HG03045 (cell line): ENCODE measurements at regions not wholly inside any gene's neighbourhood (a gene's known extent, or its start where the extent isn't known, plus 50 kb on each side); places are given as distances from the start of the nearest gene placed in this dataset.
A peak's percentile ranks its signal among the peaks of the same experiment; 100 is the strongest.
"Not testable (repeated sequence)": the region's sequence is repeated elsewhere in the genome, so short reads cannot be mapped to it uniquely, and the experiment has no call there.

Source experiments
- ATAC-seq: cut with Tn5 transposase; IDR thresholded peaks from one replicate; pipeline ENCODE4 v1.9.1; 2021; ENCODE audit warnings: mild to moderate bottlenecking, moderate library complexity; ENCODE audit not compliant: unreplicated experiment

DNA sequence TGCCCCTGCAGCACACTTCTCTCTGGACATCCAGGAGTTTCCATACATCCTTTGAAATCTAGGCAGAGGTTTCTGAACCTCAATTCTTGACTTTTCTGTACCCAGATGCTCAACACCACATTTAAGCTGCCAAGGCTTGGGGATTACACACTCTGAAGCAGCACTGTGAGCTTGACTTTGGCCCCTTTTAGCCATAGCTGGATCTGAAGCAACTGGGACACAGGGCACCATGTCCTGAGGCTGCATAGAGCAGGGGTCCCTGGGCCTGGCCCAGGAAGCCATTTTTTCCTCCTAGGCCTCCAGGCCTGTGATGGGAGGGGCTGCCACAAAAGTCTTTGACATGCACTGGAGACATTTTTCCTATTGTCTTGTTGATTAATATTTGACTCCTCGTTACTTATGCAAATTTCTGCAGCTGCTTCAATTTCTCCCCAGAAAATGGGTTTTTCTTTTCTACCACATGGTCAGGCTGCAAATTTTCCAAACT is 694.0 kb downstream of the DIPK2A start:
- no peak for ATAC-seq

DNA sequence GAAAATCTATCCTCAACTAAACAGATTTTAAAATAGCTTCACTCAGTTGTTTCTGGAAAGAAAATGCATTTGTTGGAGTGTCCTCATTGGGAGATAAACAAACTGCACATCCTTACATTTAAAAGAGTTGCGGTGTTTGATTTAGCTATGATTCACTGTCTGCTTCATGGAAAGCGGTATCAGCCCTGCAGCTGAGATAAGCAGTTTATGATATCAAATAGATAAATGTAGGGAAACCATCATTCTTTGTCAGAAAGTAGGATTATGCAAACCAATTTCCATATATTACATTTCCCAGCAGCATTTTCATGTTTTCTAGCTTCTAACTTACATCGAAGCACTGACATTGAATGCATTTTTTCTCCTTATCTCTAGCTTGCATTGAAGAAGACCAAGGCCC is 698.9 kb downstream of the DIPK2A start:
- ATAC-seq: no peak

DNA sequence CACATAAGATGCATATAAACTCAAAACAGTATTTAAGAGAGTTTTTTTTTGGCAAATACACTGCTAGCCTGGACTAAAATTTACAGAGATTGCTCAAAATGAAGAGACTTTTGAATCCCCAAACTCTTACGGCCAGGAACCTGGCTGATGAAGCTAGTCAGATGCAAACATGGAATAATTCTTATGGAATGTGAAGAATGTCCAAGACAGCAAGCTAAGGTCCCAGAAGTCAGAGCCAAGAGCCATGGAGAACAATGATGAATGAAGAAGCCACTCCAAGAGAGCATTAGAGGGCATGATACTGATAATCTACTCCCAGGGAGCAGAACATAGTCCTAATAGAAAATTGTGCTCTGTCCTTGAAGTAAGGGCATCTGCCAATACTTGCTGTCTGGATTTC is 705.5 kb downstream of the DIPK2A start:
- ATAC-seq: no peak

DNA sequence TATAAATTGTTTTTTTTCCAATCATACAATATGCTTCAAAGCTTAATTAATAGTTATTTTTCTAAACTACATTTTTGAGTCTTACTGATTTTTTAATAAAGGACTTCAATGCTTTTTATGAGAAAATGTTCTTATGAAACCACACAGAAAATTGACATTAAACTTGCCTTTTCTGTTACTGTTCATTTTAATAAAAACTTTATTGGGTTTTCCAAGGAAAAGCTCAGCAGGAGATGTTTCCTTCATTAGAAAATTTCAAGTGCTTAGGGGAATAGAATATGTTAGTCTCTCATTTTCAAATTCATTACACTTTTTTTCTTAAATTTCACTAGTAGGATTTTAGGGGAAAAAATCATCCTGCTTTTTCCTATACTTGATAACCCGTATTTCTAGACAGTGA is 711.4 kb downstream of the DIPK2A start:
- ATAC-seq: no peak

DNA sequence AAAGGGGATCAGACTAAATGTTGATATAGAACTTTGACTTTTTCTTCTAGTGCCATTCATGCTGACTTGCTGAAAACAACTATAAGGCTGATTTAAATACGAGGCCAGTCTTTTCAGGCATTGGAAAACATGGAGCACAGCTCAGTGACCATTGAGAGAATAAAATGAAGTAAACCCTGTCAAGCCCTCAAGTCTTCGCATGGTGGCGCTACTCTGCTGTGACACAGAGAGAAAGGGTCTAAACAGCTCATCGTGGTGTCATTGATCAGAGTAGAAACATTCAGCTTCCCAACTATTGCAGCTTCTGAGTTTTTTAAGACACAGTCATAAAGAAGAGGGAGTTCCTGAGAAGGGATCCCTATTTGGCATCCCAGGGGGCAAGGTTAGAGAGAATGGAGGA is 716.2 kb downstream of the DIPK2A start:
- ATAC-seq: no peak

DNA sequence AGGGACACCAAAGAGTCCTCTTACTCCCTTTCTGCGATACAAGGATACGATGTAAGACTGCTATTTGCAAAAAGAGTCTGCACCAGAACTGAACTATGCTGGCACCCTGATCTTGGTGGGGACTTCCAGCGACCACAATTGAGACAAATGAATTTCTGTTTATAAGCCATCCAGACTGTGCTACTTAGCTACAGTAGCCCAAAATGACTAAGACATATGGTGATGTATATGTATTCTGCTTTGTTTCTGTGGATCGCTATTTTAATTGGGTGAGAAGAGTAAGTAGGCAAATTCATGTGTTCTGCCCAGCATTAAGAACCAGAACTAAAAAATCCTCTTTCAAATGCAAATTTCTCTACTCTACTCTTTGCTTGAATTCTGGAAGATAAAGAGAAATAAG is 720.9 kb downstream of the DIPK2A start:
- no peak for ATAC-seq

DNA sequence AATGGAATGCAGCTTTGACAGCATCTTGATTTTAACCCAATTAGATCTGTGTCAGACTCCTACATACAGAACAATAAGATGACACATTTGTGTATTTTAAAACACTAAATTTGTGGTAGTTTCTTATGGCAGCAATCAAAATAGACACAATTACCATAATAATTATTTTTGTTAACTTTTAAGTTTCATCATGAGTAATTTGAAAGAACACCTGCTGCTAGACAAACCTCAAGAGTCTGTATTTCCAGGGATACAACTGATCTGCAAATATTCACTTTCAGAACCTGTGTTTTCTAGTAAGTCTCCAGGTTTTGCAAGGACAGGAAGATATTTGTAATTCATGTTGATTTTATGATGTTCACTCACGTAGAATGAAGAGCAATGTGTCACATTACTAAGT is 736.8 kb downstream of the DIPK2A start:
- ATAC-seq: no peak

DNA sequence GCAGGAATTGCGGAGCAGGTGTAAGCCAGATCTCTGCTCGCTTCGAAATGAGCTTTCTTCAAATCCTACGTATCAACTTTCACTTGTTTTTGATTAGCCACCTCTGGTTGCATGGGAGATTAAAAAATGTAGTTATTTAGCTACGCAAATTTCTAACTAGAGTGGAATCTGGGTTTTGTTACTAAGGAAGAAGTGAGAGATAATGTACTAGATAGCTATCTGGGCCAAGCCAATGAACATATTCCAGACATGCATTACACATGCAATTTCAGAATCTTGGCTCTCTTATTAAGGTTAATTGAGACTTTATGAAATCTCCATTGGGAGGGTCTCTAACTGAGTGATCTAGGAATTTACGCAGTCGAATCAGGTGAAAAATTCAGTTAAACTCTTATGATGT is 765.7 kb downstream of the DIPK2A start:
- no peak for ATAC-seq

DNA sequence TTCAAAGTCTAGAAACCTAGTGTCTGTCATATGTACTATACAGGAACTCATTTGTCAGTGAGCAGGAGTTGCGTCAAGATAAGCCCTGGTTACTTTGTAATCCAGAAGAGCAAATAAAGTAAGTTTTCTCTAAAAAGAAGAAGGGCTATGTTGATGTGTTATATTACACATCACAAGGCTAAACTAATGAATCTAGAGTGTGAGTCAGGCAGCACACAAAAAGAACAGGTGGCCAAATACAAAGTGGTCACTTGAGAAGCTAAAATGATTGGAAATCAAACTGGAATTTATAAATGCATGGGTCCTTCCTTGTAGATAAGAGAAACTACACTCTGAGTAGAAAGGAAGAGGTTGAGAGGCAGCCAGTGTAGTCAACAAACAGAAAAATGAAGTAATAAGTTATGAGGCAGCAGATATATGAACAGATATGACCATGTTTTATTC is 771.6 kb downstream of the DIPK2A start:
- ATAC-seq: no peak

DNA sequence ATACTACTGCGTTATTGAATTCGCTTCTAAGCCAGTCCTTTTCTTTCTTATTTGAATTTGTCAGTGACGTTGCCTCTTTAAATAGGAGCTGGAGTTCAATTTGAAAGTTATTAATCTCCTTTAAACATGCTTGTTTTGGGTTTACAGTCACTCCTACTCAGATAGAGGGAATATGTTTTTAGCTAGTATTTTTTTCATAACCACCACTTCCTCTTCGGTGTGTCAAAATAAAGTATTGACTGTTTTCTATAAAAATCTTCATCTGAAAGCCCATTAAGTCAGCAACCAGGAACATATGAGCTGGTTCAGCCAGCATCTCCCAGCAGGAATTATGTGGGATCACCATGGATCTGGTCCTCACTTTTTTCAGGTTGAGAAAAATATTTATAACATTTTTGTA is 772.9 kb downstream of the DIPK2A start:
- ATAC-seq: no peak

DNA sequence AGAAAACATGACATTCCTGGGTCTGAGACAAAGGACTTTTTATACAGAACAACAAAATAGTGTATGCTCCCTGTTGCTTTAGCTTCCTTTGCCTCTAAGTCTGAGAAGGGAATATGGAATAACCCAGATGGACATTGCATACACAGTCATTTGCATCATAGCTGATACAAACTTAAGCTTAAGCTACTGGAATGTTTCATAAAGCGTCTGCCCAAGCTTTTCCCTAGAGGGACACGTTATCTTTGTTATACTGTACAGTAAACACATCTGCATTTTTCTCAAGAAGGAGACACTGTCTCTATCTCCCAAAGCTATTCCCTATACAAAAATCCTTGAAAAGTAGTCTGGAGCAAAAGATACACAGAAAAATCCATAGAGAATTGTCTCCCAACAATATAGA is 775.0 kb downstream of the DIPK2A start:
- ATAC-seq: no peak

DNA sequence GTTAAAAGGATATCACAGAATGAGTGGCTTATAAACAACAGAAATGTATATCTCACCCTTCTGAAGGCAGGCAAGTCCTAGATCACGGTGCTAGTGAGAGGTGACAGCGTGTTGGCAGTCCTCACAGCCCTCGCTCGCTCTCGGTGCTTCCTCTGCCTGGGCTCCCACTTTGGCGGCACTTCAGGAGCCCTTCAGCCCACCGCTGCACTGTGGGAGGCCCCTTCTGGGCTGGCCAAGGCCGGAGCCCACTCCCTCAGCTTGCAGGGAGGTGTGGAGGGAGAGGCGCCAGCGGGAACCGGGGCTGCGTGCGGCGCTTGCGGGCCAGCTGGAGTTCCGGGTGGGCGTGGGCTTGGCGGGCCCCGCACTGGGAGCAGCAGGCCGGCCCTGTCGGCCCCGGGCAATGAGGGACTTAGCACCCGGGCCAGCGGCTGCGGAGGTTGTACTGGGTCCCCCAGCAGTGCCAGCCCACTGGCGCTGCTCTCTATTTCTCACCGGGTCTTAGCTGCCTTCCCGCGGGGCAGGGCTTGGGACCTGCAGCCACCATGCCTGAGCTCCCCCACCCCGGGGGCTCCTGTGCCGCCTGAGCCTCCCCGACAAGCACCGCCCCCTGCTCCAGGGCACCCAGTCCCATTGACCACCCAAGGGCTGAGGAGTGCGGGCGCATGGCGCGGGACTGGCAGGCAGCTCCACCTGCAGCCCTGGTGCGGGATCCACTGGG is 778.1 kb downstream of the DIPK2A start:
- ATAC-seq: not testable (repeated sequence)

DNA sequence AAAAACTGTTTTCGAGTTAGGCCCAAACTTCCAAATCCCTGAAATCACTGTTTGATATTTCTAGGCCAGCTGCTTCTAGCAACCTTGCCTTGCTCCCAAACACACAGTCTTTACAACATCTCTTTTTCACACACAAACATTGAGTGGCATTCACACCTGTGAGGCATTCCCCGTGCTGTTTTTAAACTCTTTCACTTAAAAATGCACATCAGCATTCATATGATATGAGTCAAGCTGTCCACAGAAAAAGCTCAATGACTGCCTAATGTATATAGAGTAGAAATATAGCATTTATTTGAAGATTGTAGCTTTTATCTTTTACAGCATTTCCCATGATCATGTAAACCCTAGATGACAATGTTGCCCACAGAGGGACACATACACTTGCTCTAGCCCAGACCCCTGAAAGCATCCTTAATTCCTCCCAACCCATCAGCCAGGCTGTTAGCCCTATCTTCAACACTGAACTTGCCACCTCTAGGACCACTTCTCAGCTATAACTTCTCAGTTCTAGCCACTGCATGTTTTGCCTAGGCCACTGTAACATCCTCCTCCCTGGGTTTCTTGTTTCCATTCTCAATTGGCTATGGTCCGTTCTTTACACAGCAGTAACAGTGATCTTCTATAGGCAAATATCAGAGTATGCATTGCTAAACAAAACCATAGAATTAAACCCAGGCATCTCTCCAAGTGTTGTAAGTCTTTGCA is 782.6 kb downstream of the DIPK2A start:
- no peak for ATAC-seq

DNA sequence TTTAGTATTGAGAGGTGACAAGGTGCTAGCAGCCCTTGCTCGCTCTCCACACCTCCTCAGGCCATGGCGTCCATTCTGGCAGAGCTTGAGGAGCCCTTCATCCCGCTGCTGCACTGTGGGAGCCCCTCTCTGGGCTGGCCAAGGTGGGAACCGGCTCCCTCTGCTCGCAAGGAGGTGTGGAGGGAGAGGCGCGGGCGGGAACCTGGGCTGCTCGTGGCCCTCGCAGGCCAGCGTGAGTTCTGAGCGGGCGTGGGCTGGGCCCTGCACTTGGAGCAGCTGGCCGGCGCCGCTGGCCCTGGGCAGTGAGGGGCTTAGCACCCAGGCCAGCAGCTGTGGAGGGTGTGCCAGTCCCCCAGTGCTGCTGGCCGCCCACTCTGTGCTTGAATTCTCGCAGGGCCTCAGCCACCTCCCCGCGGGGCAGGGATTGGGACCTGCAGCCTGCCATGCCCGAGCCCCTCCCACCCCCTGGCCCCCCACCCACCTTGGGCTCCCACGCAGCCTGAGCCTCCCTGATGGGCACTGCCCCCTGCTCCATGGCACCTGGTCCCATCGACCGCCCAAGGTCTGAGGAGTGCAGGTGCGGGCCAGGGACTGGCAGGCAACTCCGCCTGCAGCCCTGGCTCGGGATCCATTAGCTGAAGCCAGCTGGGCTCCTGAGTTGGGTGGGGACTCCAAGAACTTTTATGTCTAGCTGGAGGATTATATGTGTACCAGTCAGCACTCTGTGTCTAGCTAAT is 785.2 kb downstream of the DIPK2A start:
- no peak for ATAC-seq

DNA sequence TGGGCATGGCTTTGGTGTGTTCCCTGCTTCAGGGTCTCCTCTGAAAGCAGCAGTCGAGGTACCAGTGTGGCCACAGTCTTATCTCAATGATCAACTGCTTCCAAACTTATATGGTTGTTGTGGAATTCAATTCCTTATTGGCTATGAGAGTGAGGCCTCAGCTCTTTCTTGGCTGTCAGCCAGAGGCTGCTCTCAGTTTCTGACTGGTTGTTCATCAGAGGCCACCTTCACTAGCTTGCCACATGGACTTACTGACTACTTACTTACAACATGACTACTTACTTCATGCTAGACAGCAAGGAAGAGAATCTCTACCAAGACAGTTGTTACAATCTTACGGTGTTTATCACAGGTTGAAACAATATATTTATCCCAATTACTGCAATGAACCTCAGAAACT is 789.2 kb downstream of the DIPK2A start:
- ATAC-seq: no peak

DNA sequence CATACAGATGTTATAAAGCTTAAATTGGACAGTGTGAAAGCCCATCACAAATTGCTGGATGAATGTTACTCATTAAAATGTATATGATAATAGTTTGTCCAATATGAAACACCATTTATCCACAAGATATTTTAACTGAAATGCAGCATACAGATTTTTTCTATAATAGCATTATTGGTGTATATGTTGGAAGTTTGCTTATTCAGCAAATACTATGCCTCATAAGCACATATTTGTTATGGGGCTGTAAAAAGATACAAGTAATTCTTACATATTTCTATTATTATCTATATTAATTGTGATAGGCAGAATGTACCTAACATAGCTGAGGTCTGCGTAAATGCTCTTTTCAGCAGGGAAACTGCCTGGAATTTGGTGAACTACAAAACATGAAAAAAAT is 790.5 kb downstream of the DIPK2A start:
- ATAC-seq: no peak

DNA sequence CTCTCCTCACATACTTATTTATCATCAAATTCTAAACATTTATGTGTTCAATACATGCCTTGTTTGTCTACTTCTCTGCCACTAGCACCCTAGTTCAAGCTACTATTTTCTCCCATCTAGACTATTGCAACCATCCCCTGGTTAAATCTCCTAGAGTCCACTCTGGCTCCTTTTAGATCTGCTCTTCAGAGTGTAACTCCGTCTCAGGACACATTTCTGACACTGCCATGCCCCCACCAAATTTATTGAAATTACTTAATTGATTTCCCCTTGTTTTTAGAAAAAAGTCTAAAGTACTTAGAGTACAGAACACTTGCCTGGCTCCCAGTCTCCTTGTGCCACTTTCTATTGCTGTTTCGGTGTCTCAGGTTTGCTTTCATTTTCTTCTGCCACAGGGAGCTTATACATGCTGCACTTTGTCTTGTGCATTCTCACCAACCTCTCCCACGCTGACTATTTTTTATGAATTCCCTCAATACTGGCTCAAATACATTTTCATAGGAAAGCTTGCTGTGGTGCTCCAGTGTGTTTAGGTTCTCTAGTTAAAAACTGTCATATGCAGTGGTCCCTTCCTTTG is 792.3 kb downstream of the DIPK2A start:
- ATAC-seq: peak; percentile 95

DNA sequence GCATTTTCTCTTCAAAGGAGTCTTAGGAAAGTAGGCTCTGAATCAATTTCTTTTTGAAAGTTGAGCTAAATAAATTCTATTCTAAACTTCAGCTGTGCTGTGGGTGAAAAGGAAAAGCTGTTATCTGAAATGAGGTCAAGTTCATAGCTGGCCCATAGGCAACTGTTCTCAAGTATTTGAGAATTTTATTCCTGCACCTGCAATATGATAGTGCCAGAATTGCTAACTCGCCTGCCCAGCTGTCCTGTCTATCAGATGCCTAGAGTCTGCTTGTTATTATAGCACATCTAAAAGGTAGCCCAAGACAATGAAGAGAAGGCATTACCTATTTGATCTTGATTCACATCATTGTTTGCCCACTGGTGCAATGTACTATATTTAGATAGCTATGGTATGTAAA is 798.7 kb downstream of the DIPK2A start:
- ATAC-seq: no peak

DNA sequence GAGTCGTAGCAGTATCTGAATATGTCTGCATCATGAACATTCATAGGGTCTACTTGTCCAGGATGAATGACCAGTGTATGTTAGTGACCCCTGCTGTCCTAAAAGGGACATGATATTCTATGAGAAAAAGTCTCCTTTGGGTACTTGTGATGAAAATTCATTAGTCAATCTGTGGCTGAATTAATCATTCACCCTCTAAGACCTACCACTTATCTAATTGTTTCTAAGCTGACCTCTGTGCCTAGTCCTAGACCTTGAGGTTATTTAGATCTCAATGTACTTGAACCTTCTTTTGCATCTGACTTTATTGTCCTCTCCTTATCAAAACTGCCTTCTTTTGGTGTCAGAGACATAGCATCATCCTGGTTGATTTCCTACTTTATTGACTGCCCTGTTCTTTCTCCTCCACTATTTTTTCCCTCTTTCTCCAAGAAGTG is 799.3 kb downstream of the DIPK2A start:
- no peak for ATAC-seq

DNA sequence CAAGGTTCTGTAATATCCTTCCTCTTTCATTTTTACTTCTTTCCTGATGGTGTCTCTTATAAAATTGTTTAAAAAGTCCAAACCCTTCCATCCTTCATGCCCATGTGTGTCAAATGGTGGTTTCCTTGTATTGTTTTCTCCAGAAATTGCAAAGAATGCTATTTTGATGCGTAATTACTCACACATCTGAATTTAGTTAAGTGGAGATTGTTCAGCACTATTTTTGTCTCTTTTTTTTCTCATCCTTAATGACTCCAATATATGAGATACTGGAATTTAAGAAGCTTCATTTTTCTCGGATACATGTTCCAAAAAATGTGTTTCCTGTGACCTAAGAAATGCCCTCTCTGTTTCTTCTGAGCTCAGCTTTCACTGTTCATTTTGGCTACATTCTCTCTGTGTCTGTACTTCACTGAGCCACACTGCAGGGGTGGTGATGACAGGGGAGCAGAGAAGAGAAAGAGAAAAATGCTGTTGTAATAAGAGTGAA is 799.8 kb downstream of the DIPK2A start:
- ATAC-seq: no peak

DNA sequence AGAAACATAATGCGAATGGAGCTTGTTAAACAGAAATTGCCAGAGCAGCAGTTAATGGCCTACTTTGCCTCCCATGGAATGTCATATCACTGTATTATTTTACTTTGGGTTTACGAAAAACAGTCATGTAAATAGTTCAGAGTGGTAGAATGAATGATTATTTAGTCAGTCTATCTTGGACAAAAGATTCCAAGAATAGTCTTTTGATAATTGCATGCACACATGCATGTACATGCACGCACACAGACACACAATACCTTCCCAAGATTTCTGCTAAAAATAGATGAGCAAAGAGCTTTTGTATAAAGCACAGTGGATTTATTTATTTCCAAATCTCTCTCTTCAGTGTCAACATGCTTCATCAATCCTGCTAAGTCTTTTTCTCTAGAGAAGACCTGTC is 800.7 kb downstream of the DIPK2A start:
- ATAC-seq: no peak
